ENCODE measurements at regions not wholly inside any gene's neighbourhood (a gene's known extent, or its start where the extent isn't known, plus 50 kb on each side); places are given as distances from the start of the nearest gene placed in this dataset.

DNA sequence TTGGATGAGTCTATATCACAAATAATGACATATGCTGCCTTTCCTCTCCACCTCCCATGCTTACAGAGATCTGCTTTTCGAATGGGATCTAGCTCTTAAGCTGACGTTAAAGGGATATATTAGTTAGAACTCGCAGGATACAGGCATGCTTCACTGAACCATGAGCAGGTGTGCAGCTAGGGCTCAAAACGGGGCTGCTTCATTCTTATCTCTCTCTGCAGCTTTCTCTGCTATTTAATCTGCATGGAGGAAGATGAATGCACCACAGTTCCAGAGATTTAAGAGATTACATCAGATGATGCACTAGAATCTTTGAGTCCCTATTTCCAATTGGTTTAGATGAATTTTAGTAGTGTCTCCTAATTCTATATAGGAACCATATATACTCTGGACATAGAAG is 327.0 kb downstream of the RAD51AP2 start:
- Histone ChIP-seq H3K9ac (peak overlapping the region in 1 of 11 experiments; percentile 39; a peak in 1 of 22 replicates), H3K27ac (peak overlapping the region in 3 of 11 experiments; percentile 10 to 91 (median 80); a peak in 5 of 22 replicates), H3K4me2 (peak overlapping the region in 2 of 11 experiments; percentile 51 to 68; a peak in 5 of 22 replicates), H3K9me3 (replicated peaks in 1 of 11) (peaks cover 0 to 18% (median 7%) of the 10 kb centered on the region in 11 experiments; a peak in 11 of 22 replicates), H3K36me3 (no peaks in the 10 kb centered on the region), H3K4me3 (no peak overlapping the region), H4K20me1 (no peaks in the 10 kb centered on the region), H3K4me1 (peaks cover 0 to 38% (median 0%) of the 10 kb centered on the region in 10 experiments; a peak in 6 of 20 replicates), H3K27me3 (no peaks in the 10 kb centered on the region)
- TF ChIP-seq Cebpa-rat (IDR thresholded peaks at IDR 0.05), result no peak

DNA sequence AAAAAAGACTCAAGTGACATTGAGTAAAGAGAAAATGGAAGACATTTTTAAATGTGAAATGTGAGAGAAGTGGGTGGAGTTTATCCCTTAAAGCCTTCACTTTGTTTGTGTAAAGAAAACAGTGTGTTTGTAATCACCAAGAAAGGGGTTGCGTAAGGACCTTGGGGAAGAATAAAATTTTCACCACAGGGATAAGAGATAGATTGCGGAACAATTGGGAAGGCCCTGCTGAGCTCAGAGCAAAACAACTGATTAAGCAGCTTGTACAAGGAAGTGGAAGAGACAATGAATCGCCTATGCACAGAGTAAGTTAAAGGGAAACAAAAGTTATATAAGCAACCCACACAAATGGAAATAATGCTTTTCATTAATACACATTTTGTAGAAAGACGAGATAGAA is 327.7 kb downstream of the RAD51AP2 start:
- Histone ChIP-seq H3K4me1 (peaks cover 0 to 37% (median 0%) of the 10 kb centered on the region in 10 experiments; a peak in 6 of 20 replicates), H3K4me2 (peak overlapping the region in 2 of 11 experiments; percentile 51 to 68; a peak in 5 of 22 replicates), H3K27ac (peak overlapping the region in 3 of 11 experiments; percentile 10 to 91 (median 83); a peak in 6 of 22 replicates), H3K9ac (peak overlapping the region in 2 of 11 experiments; percentile 44 to 46; a peak in 2 of 22 replicates), H3K27me3 (no peaks in the 10 kb centered on the region), H3K9me3 (replicated peaks in 1 of 11) (peaks cover 0 to 18% (median 7%) of the 10 kb centered on the region in 11 experiments; a peak in 11 of 22 replicates), H3K36me3 (no peaks in the 10 kb centered on the region), H3K4me3 (no peak overlapping the region), H4K20me1 (no peaks in the 10 kb centered on the region)
- TF ChIP-seq Cebpa-rat (IDR thresholded peaks at IDR 0.05), result peak in 3 of 11 experiments; percentile 30 to 90 (median 59); a peak in 4 of 22 replicates

- TF ChIP-seq Cebpa-rat (IDR thresholded peaks at IDR 0.05), result no peak
Measured at GRCh38 chr2:17188721-17189120, 329.5 kb downstream of the RAD51AP2 start.

GRCh38 chr2:17184512-17184911 is 333.7 kb downstream of the RAD51AP2 start:
- Histone ChIP-seq H3K9ac (no peak overlapping the region), H3K36me3 (no peaks in the 10 kb centered on the region), H4K20me1 (no peaks in the 10 kb centered on the region), H3K4me2 (no peak overlapping the region), H3K4me3 (no peak overlapping the region), H3K27me3 (no peaks in the 10 kb centered on the region), H3K4me1 (peaks cover 0 to 17% (median 0%) of the 10 kb centered on the region in 10 experiments; a peak in 2 of 20 replicates), H3K9me3 (replicated peaks in 1 of 11) (0 out of 22 replicates have a peak, but pooled peaks cover 0 to 2% (median 0%) of the 10 kb centered on the region in 11 experiments), H3K27ac (no peak overlapping the region)
- TF ChIP-seq Cebpa-rat (IDR thresholded peaks at IDR 0.05), result no peak

More at GRCh38 chr2:17188721-17189120, 329.5 kb downstream of the RAD51AP2 start:
- H3K36me3 ChIP-seq, result no peaks in the 10 kb centered on the region
- H4K20me1 ChIP-seq, result no peaks in the 10 kb centered on the region
- no peak overlapping the region for H3K27ac ChIP-seq
- H3K4me3 ChIP-seq, result no peak overlapping the region
- H3K27me3 ChIP-seq, result no peaks in the 10 kb centered on the region
- H3K4me2 ChIP-seq, result no peak overlapping the region
- H3K9me3 ChIP-seq (replicated peaks in 1 of 11), result peaks cover 0 to 15% (median 5%) of the 10 kb centered on the region in 11 experiments; a peak in 11 of 22 replicates
- H3K4me1 ChIP-seq, result peaks cover 0 to 42% (median 0%) of the 10 kb centered on the region in 10 experiments; a peak in 6 of 20 replicates
- H3K9ac ChIP-seq, result no peak overlapping the region

DNA sequence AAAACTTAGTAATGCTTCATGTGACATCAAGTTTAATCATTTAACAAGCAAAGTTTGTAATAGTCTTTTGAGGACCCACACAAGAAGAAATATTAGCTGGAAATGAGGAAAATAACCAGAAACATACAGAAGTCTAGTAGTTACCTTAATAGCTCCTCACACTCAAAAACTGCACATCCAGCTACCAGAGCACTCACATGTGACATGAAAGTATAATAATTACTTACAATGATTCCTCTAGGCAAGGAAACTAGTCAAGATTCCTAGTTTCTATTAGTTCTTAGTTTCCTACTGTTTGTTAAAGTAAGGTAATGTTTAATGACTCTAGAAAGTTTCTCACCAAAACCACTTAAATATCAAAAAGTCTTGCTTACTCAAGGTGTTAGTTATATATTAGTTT is 335.8 kb downstream of the RAD51AP2 start:
- H3K9me3 ChIP-seq (replicated peaks in 1 of 11), result no peaks in the 10 kb centered on the region
- H3K4me3 ChIP-seq, result no peak overlapping the region
- H3K27ac ChIP-seq, result no peak overlapping the region
- TF ChIP-seq Cebpa-rat (IDR thresholded peaks at IDR 0.05), result no peak
- no peaks in the 10 kb centered on the region for H4K20me1 ChIP-seq
- H3K4me2 ChIP-seq, result no peak overlapping the region
- peaks cover 0 to 19% (median 0%) of the 10 kb centered on the region in 10 experiments; a peak in 2 of 20 replicates for H3K4me1 ChIP-seq
- no peak overlapping the region for H3K9ac ChIP-seq
- H3K36me3 ChIP-seq, result no peaks in the 10 kb centered on the region
- no peaks in the 10 kb centered on the region for H3K27me3 ChIP-seq

DNA sequence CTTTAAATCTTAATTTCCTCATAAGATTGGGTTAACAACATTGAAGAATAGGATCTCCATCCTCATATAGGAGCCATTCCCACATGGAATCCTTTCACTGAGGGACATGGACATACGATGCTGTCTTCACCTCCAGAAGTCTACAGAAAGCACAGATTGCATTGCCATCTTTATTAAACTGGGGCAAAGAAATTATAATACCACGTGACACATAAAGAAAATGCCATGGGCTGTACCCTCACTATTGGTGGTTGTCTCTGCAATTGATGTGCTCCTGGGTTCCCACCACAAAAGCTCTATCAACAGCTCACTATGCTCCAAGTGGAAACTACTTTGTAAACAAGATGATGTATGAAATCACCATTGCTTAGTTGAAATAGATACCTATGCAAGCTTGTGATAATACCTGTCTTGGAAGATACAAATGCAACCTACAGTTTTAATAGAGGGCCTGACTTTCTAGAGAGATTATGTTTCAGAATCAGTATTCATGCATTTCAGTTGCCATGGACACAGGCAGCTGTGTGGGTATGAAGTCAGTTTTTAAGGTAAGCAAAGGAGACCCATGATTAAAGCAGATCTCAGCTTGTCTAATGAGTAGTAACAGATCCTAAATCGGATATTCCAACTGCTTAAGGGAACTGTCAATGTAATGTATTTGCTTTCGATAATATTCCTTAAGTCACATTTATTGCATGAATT is 337.0 kb downstream of the RAD51AP2 start:
- no peaks in the 10 kb centered on the region for H3K36me3 ChIP-seq
- TF ChIP-seq Cebpa-rat (IDR thresholded peaks at IDR 0.05), result no peak
- no peak overlapping the region for H3K4me2 ChIP-seq

DNA sequence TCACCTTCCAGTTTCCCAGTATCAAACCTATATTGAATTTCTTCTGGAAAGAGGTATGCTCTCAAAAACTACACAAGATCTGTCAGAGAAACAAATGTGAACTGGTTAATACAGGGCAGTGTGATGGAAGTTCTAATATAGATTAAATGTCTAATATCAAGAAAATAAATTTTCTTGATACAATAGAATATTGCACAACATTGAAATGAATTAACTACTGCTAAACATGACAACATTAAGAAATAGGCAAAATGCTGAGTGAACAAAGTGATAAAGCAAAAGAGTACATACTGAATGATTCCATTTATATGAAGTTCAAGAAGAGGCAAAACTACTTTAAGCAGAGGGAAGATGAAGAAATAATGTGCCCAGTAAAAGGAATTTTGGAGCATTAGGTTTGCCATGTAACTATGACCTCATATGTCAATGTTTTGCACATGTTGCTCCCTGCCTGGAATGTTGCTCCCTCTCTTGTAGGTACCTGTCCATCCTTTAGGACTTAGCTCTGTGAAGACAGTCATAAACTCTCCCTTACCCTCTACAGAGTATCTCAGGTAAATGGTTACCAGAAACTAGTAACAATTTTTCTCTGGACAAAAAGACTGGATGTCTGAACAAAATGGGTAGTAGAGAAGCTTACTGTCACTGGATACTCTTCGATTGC is 339.0 kb downstream of the RAD51AP2 start:
- H4K20me1 ChIP-seq, result no peaks in the 10 kb centered on the region
- no peak overlapping the region for H3K27ac ChIP-seq
- no peaks in the 10 kb centered on the region for H3K27me3 ChIP-seq
- H3K36me3 ChIP-seq, result no peaks in the 10 kb centered on the region
- H3K4me2 ChIP-seq, result no peak overlapping the region
- peaks cover 0 to 19% (median 0%) of the 10 kb centered on the region in 10 experiments; a peak in 1 of 20 replicates for H3K4me1 ChIP-seq
- TF ChIP-seq Cebpa-rat (IDR thresholded peaks at IDR 0.05), result peak in 1 of 11 experiments; percentile 37; a peak in 2 of 22 replicates
- no peaks in the 10 kb centered on the region for H3K9me3 ChIP-seq (replicated peaks in 1 of 11)
- H3K4me3 ChIP-seq, result no peak overlapping the region
- no peak overlapping the region for H3K9ac ChIP-seq

More for the DNA sequence above, 337.0 kb downstream of the RAD51AP2 start:
- no peak overlapping the region for H3K9ac ChIP-seq
- H3K27me3 ChIP-seq, result no peaks in the 10 kb centered on the region
- no peak overlapping the region for H3K27ac ChIP-seq
- no peaks in the 10 kb centered on the region for H3K9me3 ChIP-seq (replicated peaks in 1 of 11)
- H4K20me1 ChIP-seq, result no peaks in the 10 kb centered on the region
- peaks cover 0 to 24% (median 0%) of the 10 kb centered on the region in 10 experiments; a peak in 2 of 20 replicates for H3K4me1 ChIP-seq
- no peak overlapping the region for H3K4me3 ChIP-seq

- H3K4me1 ChIP-seq, result peaks cover 0 to 14% (median 0%) of the 10 kb centered on the region in 10 experiments; a peak in 1 of 20 replicates
- no peak overlapping the region for H3K4me2 ChIP-seq
- no peak overlapping the region for H3K9ac ChIP-seq
- H3K27ac ChIP-seq, result no peak overlapping the region
- no peaks in the 10 kb centered on the region for H3K9me3 ChIP-seq (replicated peaks in 1 of 11)
- no peak for TF ChIP-seq Cebpa-rat (IDR thresholded peaks at IDR 0.05)
- no peaks in the 10 kb centered on the region for H3K27me3 ChIP-seq
- H4K20me1 ChIP-seq, result no peaks in the 10 kb centered on the region
- H3K4me3 ChIP-seq, result no peak overlapping the region
- H3K36me3 ChIP-seq, result no peaks in the 10 kb centered on the region
Measured at GRCh38 chr2:17177088-17177487, 341.2 kb downstream of the RAD51AP2 start.

GRCh38 chr2:17171446-17172049 is 346.7 kb downstream of the RAD51AP2 start:
- Histone ChIP-seq H3K36me3 (no peaks in the 10 kb centered on the region), H3K27ac (no peak overlapping the region), H3K9ac (no peak overlapping the region), H3K9me3 (replicated peaks in 1 of 11) (no peaks in the 10 kb centered on the region), H4K20me1 (no peaks in the 10 kb centered on the region), H3K4me1 (no peaks in the 10 kb centered on the region), H3K4me2 (no peak overlapping the region), H3K27me3 (no peaks in the 10 kb centered on the region), H3K4me3 (no peak overlapping the region)
- TF ChIP-seq Cebpa-rat (IDR thresholded peaks at IDR 0.05), result no peak

Measured in BLaER1 treated with 17β-estradiol and CSF1 and Interleukin-3, amounts not matched to agents 10 nM and 100 nM (cell line).